HG02938 (cell line): ENCODE measurements at regions not wholly inside any gene's neighbourhood (a gene's known extent, or its start where the extent isn't known, plus 50 kb on each side); places are given as distances from the start of the nearest gene placed in this dataset.

Source experiments
- ATAC-seq: cut with Tn5 transposase; IDR thresholded peaks from one replicate; pipeline ENCODE4 v1.9.1; 2021; ENCODE audit warnings: mild to moderate bottlenecking, moderate library complexity; ENCODE audit not compliant: unreplicated experiment

GRCh38 chr3:27935492-27935891, 213.4 kb upstream of the EOMES start:
- no peak for ATAC-seq

DNA sequence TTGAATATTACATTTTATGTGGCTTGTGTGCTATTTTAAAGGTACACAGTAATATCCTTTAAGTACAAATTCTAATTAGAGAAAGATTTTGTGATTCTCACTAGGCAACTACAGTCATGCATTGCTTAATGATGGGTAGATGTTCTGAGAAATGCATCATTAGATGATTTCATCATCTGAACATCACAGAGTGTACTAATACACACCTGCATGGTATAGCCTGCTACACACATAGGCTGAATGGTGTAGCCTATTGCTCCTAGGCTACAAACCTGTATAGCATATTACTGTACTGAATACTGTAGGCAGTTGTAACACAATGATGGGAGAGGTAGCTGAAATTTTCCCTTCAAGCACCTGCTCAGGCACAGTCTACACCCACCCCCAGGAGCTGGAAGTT, 217.4 kb upstream of the EOMES start:
- ATAC-seq = no peak

DNA sequence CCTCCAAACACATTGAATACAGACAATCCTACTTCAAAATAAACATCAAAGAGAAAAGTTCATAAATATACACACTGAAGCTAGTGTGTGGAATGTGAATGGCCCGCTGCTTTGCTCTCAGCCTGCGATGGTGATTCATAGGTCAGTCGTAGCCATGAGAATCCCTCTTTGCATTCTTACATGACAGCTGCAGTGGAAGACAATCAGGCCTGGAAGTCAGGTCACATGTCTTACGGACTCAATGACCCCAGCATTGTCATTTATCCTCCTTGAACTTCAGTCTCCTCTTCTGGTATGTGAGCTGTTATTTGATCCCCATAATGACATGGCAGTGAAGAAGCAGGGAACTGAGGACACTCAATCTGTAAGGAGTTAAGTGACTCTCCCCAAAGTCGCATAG, 217.8 kb upstream of the EOMES start:
- ATAC-seq = no peak

DNA sequence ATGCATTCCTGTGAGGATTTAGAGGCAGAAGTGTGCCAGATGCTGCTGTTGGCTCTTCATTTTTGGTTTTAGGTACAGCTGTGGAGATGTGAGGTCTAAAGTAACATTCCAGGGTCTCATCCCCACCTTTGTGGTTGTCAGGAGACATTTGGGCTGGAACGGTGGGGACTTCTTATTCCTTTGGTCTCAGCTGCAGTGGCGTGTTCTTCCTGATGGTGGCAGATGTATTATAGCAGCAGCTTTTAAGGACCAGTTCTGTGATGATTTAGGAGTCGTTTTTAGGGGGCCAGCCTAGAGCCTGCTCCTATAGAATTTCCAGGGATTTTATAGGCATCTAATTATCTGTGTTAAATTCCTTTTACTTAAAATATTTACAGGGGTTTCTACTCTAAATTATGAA, 221.0 kb upstream of the EOMES start:
- ATAC-seq = no peak

DNA sequence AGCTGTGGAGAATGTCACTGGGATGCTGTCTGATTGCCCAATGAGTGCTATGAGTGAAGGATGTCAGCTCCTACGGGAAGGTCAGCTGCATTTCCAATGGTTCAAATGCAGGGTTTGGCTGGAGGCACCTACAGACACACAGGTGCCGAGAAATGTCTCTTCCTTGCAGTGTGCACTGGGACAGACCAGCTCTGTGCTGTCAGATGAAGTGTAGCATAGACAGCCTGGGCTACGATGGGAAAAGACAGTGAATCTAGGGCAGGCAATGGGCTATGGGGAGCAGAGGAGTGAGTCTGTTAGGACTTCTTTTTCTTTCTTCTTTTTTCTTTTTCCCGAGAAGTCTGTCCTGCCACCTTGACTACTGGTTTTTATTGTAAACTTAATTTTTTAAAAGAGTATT, 223.1 kb upstream of the EOMES start:
- ATAC-seq = no peak

DNA sequence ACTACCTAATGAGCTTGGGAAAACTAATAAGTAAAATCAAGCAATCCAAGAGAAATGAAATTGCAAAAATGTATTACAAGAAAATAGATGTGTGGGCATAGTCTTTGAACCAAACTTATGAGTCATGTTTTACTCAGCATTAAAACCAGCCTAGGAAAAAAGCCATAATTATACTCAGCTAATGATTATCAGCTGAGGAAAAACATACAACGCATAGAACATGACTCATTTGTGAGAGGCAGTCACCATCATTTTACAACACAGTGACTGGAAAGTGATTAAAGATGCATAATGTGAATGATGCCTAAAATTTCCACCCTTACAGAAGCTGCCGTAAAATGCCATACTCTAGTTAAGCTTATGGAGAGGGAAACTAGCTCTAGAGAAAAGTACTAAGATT, 238.0 kb upstream of the EOMES start:
- no peak for ATAC-seq

DNA sequence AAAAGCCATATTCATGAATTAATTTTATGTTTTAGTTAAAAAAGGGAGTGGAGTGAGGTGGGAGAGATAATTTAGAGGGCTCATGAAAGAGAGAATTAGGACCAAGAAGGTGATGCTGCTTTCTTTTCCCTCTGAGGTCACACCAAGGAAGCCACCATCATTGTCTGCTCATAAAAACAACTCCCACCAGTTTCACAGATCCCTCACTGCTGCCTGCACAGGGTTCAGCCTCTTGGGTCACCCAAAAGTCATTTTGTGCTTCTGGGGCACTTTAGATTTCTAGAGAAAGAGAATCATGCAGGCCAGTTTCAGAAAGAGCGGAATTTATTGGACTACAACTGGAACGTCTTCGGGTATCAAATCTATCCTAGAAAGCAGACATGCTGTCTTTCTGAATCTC, 241.4 kb upstream of the EOMES start:
- ATAC-seq = no peak

GRCh38 chr3:27971600-27971999, 249.5 kb upstream of the EOMES start:
- ATAC-seq = no peak

GRCh38 chr3:27976933-27977332, 254.8 kb upstream of the EOMES start:
- no peak for ATAC-seq

DNA sequence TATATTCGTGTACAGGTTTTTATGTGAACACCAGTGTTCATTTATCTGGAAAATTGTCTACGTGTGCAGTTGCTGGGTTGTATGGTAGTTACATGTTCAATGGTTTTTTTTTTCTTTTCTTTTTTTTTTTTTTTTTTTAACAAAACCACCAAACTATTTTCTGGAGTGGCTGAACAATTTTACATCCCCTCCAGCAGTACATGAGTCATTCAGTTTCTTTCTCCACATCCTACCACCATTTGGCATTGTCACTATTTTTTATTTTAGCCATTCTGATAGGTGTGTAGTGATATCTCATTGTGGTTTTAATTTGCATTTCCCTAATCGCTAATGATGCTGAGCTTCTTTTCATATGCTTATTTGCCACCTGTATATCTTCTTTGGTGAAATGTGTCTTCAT, 256.3 kb upstream of the EOMES start:
- ATAC-seq = no peak

GRCh38 chr3:27985369-27986035, 255.9 kb upstream of the CMC1 start:
- ATAC-seq = no peak

- no peak for ATAC-seq
These were observed 255.1 kb upstream of the CMC1 start for GRCh38 chr3:27986234-27986879.

DNA sequence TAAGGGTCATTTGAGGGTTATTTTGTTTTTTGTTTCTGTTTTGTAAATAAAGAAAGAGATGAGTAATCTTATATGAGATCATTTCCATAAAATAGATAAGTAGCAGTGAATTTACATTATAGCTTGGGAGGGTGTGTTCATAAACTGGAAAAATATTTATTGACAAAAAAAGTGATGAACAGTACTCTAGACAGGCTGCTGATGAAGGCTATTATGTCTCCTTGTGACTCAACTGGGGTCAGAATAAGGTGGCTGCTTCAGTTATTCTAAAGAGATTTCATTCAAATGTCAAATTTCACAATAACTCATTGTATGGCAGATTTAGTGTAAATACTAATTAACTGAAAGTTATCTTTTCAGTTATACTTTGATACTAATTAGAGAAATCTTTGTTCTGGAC, 251.1 kb upstream of the CMC1 start:
- no peak for ATAC-seq

DNA sequence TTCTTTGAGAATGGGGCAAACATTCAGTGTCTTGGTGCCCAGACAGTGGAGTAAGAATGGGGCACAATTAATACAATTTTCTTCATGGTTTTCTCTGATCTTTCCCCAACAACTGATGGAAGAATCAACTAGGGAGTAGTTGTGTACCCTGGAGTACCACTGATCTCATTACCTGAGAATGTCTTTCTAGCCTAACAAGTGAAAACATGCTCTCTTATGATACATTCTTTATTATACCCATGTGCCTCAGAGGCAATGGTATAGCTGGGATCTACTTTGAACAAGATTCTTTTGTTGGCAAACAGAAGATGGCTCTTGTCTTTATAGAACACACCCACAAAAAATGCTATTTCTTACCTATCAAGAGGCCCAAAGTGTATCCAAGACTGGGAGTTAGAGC, 250.6 kb upstream of the CMC1 start:
- no peak for ATAC-seq

GRCh38 chr3:27993051-27993450, 248.4 kb upstream of the CMC1 start:
- ATAC-seq = no peak

DNA sequence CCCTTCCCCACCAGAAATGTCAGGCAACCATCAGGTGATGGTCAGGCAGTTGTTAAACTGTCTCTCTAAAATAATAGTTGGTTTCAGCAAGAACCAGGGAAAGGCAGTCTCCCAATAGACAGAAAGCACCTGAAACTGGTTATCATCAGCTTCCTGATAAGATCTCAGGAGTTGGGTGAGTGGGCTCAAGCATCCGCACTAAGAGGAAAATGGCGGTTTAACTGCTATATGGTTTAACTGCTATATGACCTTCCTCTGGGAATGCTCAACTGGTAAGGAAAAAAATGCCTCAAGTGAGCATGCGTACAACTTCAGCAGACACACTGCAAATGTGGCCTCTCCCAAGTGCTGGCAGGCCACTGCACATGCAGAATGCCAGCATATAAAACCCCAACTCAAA, 240.8 kb upstream of the CMC1 start:
- no peak for ATAC-seq

GRCh38 chr3:28008235-28008634, 233.2 kb upstream of the CMC1 start:
- ATAC-seq = no peak

DNA sequence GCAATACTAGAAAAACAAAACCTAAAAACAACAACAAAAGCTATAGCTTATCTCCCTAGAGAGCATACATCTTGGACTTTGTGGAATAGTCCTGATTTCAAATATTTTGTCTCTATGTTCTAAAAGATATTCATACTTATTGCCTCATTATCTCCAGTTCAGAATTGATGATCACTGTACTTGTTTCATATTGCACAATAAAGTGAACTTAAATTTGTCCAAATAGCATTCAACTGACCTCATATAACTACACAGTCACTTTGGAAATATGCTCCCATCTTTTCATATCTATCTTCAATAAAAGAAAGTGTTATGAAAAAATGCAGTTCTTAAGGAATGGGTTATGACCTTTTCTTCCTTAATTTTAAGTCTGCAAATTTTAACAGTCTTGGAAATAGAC, 228.6 kb upstream of the CMC1 start:
- no peak for ATAC-seq

- no peak for ATAC-seq
These were observed 227.4 kb upstream of the CMC1 start for GRCh38 chr3:28013864-28014473.

DNA sequence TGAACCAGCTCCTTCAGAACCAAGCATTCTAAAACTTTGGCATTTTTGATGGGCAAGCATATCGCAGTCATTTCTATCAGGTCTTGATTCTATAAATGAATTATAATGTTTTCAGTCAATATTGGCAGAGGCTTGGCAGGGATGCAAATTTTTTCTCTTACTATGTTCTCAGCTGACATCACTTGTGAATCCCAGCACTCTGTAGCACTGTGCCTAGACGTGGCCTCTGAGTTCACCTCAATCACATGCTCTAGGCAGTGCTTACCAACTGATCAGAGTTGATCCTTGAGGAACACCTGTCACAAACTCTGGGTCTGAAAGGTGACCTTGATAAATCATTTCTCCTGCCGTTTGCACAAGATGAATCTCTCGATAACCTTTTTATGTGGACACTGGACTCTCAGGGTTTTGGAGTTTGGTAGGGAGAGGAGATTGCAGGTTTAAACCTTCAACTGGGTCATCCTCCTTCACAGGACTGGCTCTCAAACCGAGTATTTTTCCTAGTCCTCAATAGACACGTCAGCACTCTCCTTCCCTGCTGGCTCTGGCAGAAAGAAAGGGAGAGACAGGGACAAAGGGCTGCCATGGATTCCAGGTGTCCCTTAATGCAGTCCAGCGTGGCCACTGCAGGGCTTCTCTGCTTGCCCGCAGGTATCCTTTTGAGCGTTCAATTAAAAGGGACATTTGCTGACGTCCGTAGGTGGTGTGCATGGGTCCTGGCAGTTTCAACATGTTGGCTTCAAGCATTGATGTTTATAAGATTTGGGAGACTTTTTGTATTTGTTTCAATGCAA, 222.3 kb upstream of the CMC1 start:
- no peak for ATAC-seq

GRCh38 chr3:28019740-28020139, 221.7 kb upstream of the CMC1 start:
- ATAC-seq = no peak

- no peak for ATAC-seq
These were observed 218.5 kb upstream of the CMC1 start for GRCh38 chr3:28022916-28023315.
